SU-DHL-6 (cell line): ENCODE measurements at regions not wholly inside any gene's neighbourhood (a gene's known extent, or its start where the extent isn't known, plus 50 kb on each side); places are given as distances from the start of the nearest gene placed in this dataset.

Source experiments
- CTCF ChIP-seq: fragments of 200-600 bp; sonication (generic); IDR thresholded peaks from one replicate; pipeline ENCODE4 v1.5.1; 2017; ENCODE audit warnings: antibody characterized with exemption, mild to moderate bottlenecking, low read length, moderate library complexity; ENCODE audit not compliant: insufficient read depth, poor library complexity, severe bottlenecking
- EZH2phosphoT487 ChIP-seq: fragments of 200-600 bp; sonication (generic), shearing (Covaris generic); conservative IDR thresholded peaks from 2 replicates; pipeline ENCODE4 v1.6.1; 2018; ENCODE audit warnings: mild to moderate bottlenecking, antibody characterized with exemption, low read length, moderate library complexity, mixed read lengths

GRCh38 chr12:19998411-19998810 lies 369.9 kb upstream of the PDE3A start:
- TF ChIP-seq EZH2phosphoT487 (no peak), CTCF (no peak)
